Renal pelvis (tissue), 1 donor: ENCODE measurements at regions not wholly inside any gene's neighbourhood (a gene's known extent, or its start where the extent isn't known, plus 50 kb on each side); places are given as distances from the start of the nearest gene placed in this dataset.
A peak's percentile ranks its signal among the peaks of the same experiment; 100 is the strongest.

ENCODE experiments used
- DNase-seq: peaks from one replicate; pipeline ENCODE4 v3.0.0-alpha.2; 2013

- DNase-seq: no peak
Observed at GRCh38 chr14:95442016-95442632, 74.3 kb downstream of the SYNE3 start.

GRCh38 chr14:95440951-95441350 lies 75.5 kb downstream of the SYNE3 start:
- DNase-seq: no peak

DNA sequence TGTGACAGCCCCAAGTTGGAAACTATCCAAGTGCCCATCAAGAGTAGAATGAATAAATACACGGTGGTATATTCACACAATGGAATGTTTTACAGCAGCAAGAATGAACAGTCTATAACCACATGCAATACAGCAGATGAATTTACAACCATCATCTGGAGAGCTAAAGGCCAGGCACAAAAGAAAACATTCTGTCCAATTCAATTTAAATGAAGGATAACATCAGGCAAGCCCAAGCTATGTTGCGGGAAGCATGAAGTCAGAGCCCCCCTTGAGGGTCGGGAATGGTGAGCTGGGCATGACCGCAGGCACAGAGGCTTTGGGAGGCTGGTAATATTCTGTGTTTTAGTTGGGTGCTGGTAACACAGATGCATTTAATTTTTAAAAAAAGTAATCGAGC lies 76.0 kb downstream of the SYNE3 start:
- no peak for DNase-seq

GRCh38 chr14:95439881-95440280 lies 76.6 kb downstream of the SYNE3 start:
- no peak for DNase-seq

DNA sequence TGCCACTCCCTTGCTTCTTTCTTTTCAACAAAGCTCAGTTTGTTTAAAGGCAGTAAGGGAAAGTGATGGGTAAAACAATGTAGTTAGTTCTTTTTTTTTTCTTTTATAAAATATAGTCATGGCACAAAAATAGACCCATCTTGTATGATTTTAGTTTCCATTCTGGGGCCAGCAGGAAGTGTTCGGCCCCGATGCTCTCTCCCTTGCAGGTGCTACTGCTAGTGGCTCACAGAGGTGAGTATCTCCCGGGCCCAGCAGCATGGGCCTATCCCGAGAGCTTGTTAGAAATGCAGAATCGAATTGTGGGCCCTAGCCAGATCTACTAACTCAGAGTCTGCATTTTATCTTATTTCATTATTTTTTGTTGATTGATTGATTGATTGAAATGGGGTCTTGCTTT lies 78.7 kb downstream of the SYNE3 start:
- DNase-seq: no peak

DNA sequence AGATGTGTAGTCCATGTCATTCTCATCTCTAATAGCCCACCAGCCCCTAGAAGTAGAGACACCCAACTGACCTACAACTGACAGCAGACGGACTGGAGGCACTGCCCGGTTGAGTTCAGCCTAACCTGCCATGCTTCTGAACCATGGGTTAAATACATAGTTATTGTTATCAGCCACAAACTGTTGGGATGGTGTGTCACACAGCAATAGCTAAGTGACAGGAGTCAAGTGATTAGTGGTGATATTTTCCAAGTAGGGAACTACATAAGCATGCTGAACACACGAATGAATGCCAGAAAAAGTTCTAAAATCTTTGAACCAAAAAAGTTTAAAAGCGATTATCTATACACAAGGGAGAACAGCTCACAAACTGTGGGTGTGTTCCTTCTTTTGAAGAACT lies 80.1 kb downstream of the SYNE3 start:
- DNase-seq: no peak

- DNase-seq: no peak
Observed at GRCh38 chr14:95434121-95434520, 82.3 kb downstream of the SYNE3 start.

DNA sequence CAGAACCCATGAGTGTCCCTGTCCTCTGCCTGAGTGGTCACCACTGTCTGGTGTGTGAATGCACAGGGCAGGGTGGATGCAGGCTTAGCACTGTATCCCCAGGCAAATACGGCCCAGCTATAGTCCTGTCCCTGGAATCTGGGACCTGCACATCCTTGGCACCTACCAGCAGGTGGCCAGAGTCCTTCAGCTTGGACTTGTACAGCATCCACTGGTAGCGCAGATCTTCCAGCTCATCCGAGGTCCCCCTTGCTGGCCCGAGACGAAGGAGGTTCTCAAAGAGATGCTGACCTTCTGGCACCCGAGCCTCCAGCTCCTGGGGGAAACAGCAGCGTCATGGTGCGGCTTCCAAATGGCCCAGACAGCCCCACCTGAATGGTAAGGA lies 83.4 kb downstream of the SYNE3 start:
- DNase-seq: no peak

DNA sequence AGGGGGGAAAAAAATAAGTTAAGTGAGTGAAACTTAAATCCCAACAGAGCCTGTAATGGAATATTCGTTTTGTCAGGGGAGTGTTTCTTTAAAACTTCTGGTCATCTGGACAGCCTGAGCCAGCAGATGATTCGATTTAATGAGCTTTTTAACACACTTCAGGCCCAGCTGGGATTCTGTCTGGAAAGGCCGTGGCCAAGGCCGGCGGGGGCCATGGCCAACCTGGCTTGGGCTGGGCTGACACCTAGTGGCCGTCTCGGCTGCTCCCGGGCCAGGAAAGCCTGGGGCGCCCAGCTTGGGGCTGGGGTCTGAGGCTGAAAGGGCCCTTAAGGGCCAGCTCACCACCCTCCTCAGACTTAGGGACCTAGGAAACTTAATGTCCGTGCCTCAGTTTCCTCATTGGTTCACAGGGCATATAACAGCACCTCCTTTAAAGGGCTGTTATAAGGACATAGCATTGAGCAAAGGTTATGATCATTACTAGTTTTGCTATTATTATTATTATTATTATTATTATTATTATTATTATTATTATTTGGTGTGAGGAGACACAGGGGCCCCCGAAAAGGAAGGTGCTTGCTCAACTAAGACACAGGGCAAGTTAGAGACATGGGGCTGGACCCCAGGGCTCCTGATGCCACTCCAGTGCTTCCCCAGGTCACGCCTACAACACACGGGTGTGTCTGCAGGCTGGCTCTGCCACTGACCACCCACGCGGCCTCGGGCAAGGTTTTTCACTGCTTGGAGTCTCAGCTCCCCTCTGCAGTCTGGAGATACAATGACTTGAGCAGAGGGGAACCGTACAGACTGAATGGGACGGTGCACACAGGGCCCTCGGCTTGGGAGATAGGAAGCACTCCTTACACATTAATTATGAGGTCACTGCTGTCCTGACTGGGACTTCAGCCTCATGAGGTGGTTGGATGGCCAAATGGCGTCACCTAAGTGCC lies 84.0 kb downstream of the SYNE3 start:
- peak; percentile 42 for DNase-seq

DNA sequence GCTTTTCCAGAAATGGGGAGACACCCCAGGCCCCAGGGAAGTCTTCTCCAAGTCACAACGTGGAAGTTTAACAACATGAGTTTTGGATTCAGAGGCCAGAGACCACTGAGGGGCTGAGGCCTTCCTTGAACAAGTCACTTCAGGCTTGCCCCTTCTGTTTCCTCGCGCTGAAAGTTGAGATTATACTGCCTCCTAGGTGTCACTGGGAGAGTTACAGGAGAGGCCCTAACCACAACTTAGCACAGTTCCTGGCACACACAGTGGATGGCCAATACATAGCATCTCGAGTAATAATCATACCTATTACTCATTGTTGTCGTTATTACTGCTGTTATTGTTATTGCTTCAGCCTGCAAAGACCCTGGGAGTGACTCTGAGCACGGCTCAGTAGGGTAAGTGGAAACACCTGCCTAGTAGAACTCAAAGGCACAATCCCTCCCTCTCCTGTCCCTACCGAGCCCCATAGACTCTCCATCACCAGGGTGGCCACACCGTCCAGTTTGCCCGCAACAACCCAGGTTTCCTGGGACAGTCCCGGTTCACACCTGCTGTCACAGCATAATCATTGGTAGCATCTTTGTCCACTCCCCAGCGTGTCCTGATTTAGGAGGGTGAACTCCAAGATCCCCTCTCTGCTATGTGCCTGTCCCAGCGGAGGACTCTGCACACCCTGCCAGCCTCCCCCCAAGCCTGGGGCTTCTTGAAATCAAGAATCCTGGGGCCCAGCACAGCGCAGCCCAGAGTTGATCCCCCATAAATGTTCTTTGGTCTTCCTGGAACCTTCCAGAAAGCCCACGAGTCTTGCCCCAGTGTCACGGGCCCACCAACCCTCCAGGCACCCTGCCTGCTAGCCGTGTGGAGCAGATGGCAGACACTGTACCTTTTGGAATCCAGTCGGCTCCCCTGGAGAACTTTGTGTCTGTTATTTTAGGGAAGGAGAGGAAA lies 85.0 kb downstream of the SYNE3 start:
- DNase-seq: no peak

GRCh38 chr14:95428557-95428956 lies 87.9 kb downstream of the SYNE3 start:
- DNase-seq: no peak

- DNase-seq: no peak
Observed at GRCh38 chr14:95426116-95426475, 90.4 kb downstream of the SYNE3 start.

GRCh38 chr14:95425369-95426115 lies 90.9 kb downstream of the SYNE3 start:
- no peak for DNase-seq

GRCh38 chr14:95424529-95424928 lies 91.9 kb downstream of the SYNE3 start:
- DNase-seq: no peak

DNA sequence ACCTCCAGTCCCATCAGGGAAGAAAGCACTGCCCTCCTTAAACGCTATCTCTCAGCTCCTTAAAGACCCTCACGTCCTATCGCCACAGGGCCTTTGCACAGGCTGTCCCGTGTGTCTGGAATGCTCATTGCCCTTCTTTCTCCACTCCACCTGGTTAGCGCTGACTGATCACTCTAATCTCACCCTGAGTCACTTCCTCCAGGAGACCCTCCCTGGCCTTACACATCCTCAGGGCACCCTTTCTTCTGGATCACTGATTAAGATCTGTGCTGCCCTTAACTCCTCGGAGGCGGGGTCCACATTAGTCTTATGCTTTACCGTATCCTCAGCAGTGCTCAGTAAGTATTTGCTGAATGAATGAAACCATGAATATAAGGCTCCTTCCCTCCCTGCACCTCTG lies 94.7 kb downstream of the SYNE3 start:
- no peak for DNase-seq

- DNase-seq: no peak
Observed at GRCh38 chr14:95420060-95420459, 96.4 kb downstream of the SYNE3 start.

- DNase-seq: no peak
Observed at GRCh38 chr14:95419569-95419968, 96.9 kb downstream of the SYNE3 start.

DNA sequence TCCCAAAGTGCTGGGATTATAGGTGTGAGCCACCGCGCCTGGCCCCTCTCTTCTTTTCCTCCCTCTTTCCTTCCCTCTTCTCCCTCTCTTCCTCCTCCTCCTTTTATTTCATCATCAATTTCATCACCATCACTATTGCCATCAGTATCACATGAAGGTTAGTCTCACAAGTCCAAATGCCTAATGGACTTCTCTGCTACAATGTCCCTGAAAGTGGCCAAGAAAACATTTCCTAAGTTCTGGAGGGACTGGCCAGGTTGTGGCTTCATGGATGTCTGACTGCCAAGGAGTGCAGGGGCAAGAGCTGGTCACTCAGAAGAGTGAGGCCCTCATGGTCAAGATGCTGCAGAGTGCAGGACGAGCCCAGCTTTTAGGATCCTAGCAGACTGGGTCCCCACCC lies 97.6 kb downstream of the SYNE3 start:
- DNase-seq: no peak

DNA sequence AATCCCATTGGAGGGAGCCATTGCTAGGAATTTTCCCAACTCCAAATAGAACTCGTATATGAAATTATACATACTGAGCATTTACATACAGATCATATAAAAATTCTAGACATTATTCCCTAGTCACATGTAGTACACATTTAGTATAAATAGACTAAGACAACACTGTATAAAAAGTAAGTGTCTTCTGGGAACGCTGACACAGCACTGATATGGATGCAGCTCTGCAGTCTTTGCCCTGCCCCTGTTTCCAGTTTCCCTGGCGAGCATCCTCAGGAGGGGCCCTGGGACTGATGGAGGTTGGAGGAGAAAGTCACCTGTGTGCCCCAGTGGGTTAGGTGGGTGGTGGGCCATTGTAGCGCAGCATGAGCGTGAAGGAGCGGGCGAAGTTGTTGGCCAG lies 97.8 kb upstream of the CLMN start:
- DNase-seq: no peak

- no peak for DNase-seq
Observed at GRCh38 chr14:95415993-95416392, 96.3 kb upstream of the CLMN start.

- peak; percentile 38 for DNase-seq
Observed at GRCh38 chr14:95413289-95414215, 93.8 kb upstream of the CLMN start.
